DOHH2 (cell line): ENCODE measurements at regions not wholly inside any gene's neighbourhood (a gene's known extent, or its start where the extent isn't known, plus 50 kb on each side); places are given as distances from the start of the nearest gene placed in this dataset.

Experiments used
- H3F3A ChIP-seq: fragments of 200-600 bp; sonication (generic), shearing (Covaris generic); 2 replicates; pipeline ENCODE4 v1.6.0; 2016; ENCODE audit warnings: antibody characterized with exemption, mild to moderate bottlenecking; ENCODE audit not compliant: control insufficient read depth, insufficient read depth
- H3K27ac ChIP-seq: fragments of 200-600 bp; sonication (generic); 2 replicates; pipeline ENCODE4 v1.5.1; 2014; ENCODE audit warnings: low read depth, mild to moderate bottlenecking, low read length, moderate library complexity
- H3K27me3 ChIP-seq: fragments of 200-600 bp; sonication (generic); 2 replicates; pipeline ENCODE4 v1.6.1; 2014; ENCODE audit warnings: mild to moderate bottlenecking, low read length, mixed read lengths; ENCODE audit not compliant: control insufficient read depth
- H3K36me3 ChIP-seq: fragments of 200-600 bp; sonication (generic); 2 replicates; pipeline ENCODE4 v1.6.1; 2014; ENCODE audit warnings: mild to moderate bottlenecking, low read length, moderate library complexity, mixed read lengths; ENCODE audit not compliant: control insufficient read depth
- H3K4me1 ChIP-seq: fragments of 200-600 bp; sonication (generic); 2 replicates; pipeline ENCODE4 v1.6.1; 2014; ENCODE audit warnings: mild to moderate bottlenecking, low read length, mixed read lengths; ENCODE audit not compliant: control insufficient read depth
- H3K4me2 ChIP-seq: fragments of 200-600 bp; sonication (generic); 2 replicates; pipeline ENCODE4 v1.6.0; 2014; ENCODE audit warnings: mild to moderate bottlenecking, low read length, moderate library complexity
- H3K4me3 ChIP-seq: fragments of 200-600 bp; sonication (generic); 2 replicates; pipeline ENCODE4 v1.5.1; 2014; ENCODE audit warnings: mild to moderate bottlenecking, low read length, mixed read lengths
- H3K79me2 ChIP-seq: fragments of 200-600 bp; sonication (generic); 2 replicates; pipeline ENCODE4 v1.6.1; 2014; ENCODE audit warnings: mild to moderate bottlenecking, low read length, mixed read lengths; ENCODE audit not compliant: control insufficient read depth
- H3K9me2 ChIP-seq: fragments of 200-600 bp; sonication (generic); replicated peaks from 2 replicates; pipeline ENCODE4 v1.6.1; 2014; ENCODE audit warnings: mild to moderate bottlenecking, low read length, mixed read lengths; ENCODE audit not compliant: control insufficient read depth
- H3K9me3 ChIP-seq: fragments of 200-600 bp; sonication (generic); 2 replicates; pipeline ENCODE4 v1.6.1; 2014; ENCODE audit warnings: antibody characterized with exemption, low read length, mixed read lengths; ENCODE audit not compliant: control insufficient read depth, insufficient read depth
- H4K20me1 ChIP-seq: fragments of 200-600 bp; sonication (generic); 2 replicates; pipeline ENCODE4 v1.6.0; 2014; ENCODE audit warnings: low read depth, mild to moderate bottlenecking, antibody characterized with exemption, low read length, moderate library complexity; ENCODE audit not compliant: control insufficient read depth, insufficient read depth
- CTCF ChIP-seq: fragments of 200-600 bp; sonication (generic); IDR thresholded peaks from one replicate; pipeline ENCODE4 v1.5.1; 2014; ENCODE audit warnings: antibody characterized with exemption, mild to moderate bottlenecking, low read depth, low read length; ENCODE audit not compliant: poor library complexity, severe bottlenecking
- EZH2phosphoT487 ChIP-seq: fragments of 200-600 bp; sonication (generic); IDR thresholded peaks from 2 replicates; pipeline ENCODE4 v1.6.1; 2017; ENCODE audit warnings: borderline replicate concordance, mild to moderate bottlenecking, antibody characterized with exemption, low read length, moderate library complexity, mixed read lengths

GRCh38 chr2:125456693-125457363 is 1199.1 kb upstream of the GYPC start:
- Histone ChIP-seq H4K20me1 (no peaks in the 10 kb centered on the region), H3K4me1 (no peaks in the 10 kb centered on the region), H3K9me3 (no peaks in the 10 kb centered on the region), H3K4me3 (no peak overlapping the region), H3K27me3 (no peaks in the 10 kb centered on the region), H3K36me3 (no peaks in the 10 kb centered on the region), H3K4me2 (no peak overlapping the region), H3F3A (no peaks in the 10 kb centered on the region), H3K9me2 (no peaks in the 10 kb centered on the region), H3K79me2 (no peaks in the 10 kb centered on the region), H3K27ac (no peak overlapping the region)
- TF ChIP-seq CTCF (no peak), EZH2phosphoT487 (no peak)

- Histone ChIP-seq H4K20me1 (no peaks in the 10 kb centered on the region), H3K36me3 (no peaks in the 10 kb centered on the region), H3K4me1 (no peaks in the 10 kb centered on the region), H3K4me2 (no peak overlapping the region), H3F3A (no peaks in the 10 kb centered on the region), H3K9me2 (no peaks in the 10 kb centered on the region), H3K4me3 (no peak overlapping the region), H3K27ac (no peak overlapping the region), H3K79me2 (no peaks in the 10 kb centered on the region), H3K9me3 (no peaks in the 10 kb centered on the region), H3K27me3 (no peaks in the 10 kb centered on the region)
- no peak for TF ChIP-seq CTCF
- no peak for TF ChIP-seq EZH2phosphoT487
These were observed 1184.0 kb upstream of the GYPC start for GRCh38 chr2:125471963-125472362.

GRCh38 chr2:125479143-125479636 is 1176.8 kb upstream of the GYPC start:
- no peak for TF ChIP-seq CTCF
- Histone ChIP-seq H3K4me2 (no peak overlapping the region), H4K20me1 (no peaks in the 10 kb centered on the region), H3K4me3 (no peak overlapping the region), H3K36me3 (no peaks in the 10 kb centered on the region), H3K27me3 (no peaks in the 10 kb centered on the region), H3K79me2 (no peaks in the 10 kb centered on the region), H3K9me3 (no peaks in the 10 kb centered on the region), H3K9me2 (no peaks in the 10 kb centered on the region), H3K4me1 (no peaks in the 10 kb centered on the region), H3F3A (no peaks in the 10 kb centered on the region), H3K27ac (no peak overlapping the region)
